ENCODE measurements at regions not wholly inside any gene's neighbourhood (a gene's known extent, or its start where the extent isn't known, plus 50 kb on each side); places are given as distances from the start of the nearest gene placed in this dataset.

GRCh38 chr14:71208702-71209357, 301.6 kb downstream of the PCNX1 start:
- DNase-seq (ENCODE audit: low spot score) (no peak), ATAC-seq (no peak)
- Mint-ChIP-seq H3K4me1 (peaks cover 17% of the 10 kb centered on the region), H3K4me3 (no peak overlapping the region), H3K9me3 (peaks cover 29% of the 10 kb centered on the region), H3K36me3 (peaks cover 13% of the 10 kb centered on the region), H3K27me3 (ENCODE audit: low read depth) (no peaks in the 10 kb centered on the region), H3K27ac (no peak overlapping the region)
- TF ChIP-seq NFE2L1 (CRISPR knock-in tag; IDR thresholded peaks at IDR 0.05) = no peak
- TF ChIP-seq TP53 (CRISPR knock-in tag; IDR thresholded peaks at IDR 0.05) = no peak
- no peak for TF ChIP-seq GTF2I (CRISPR knock-in tag; conservative IDR thresholded peaks at IDR 0.05)
- no peak for TF ChIP-seq ZNF232 (CRISPR knock-in tag; IDR thresholded peaks at IDR 0.05)
- no peak for TF ChIP-seq NR3C1 (CRISPR knock-in tag; conservative IDR thresholded peaks at IDR 0.05; ENCODE audit: low read depth)
- no peak for TF ChIP-seq ZNF396 (CRISPR knock-in tag; IDR thresholded peaks at IDR 0.05; ENCODE audit: borderline replicate concordance)
- no peak for TF ChIP-seq ZNF671 (CRISPR knock-in tag; IDR thresholded peaks at IDR 0.05)
- TF ChIP-seq RELA (CRISPR knock-in tag; IDR thresholded peaks at IDR 0.05; ENCODE audit: borderline replicate concordance) = no peak
- POLR2A ChIA-PET = no interaction called here
- CTCF ChIA-PET = no interaction called here

- DNase-seq (ENCODE audit: low spot score) (no peak), ATAC-seq (no peak)
- TF ChIP-seq RORB (CRISPR knock-in tag; IDR thresholded peaks at IDR 0.05) (no peak), ZNF396 (CRISPR knock-in tag; IDR thresholded peaks at IDR 0.05; ENCODE audit: borderline replicate concordance) (no peak), NFE2L1 (CRISPR knock-in tag; IDR thresholded peaks at IDR 0.05) (no peak), ATF2 (CRISPR knock-in tag; IDR thresholded peaks at IDR 0.05; ENCODE audit: borderline replicate concordance, low read depth) (no peak), PREB (CRISPR knock-in tag; IDR thresholded peaks at IDR 0.05; ENCODE audit: borderline replicate concordance) (no peak), ZNF281 (CRISPR knock-in tag; IDR thresholded peaks at IDR 0.05) (no peak), NFATC4 (CRISPR knock-in tag; IDR thresholded peaks at IDR 0.05) (no peak), MAX (CRISPR knock-in tag; IDR thresholded peaks at IDR 0.05) (no peak), EMX1 (CRISPR knock-in tag; IDR thresholded peaks at IDR 0.05) (no peak), ZNF232 (CRISPR knock-in tag; IDR thresholded peaks at IDR 0.05) (no peak), CBFB (CRISPR knock-in tag; IDR thresholded peaks at IDR 0.05; ENCODE audit: low read depth) (no peak), ZBTB21 (CRISPR knock-in tag; IDR thresholded peaks at IDR 0.05; ENCODE audit: borderline replicate concordance) (no peak)
- Mint-ChIP-seq H3K4me1 (peaks cover 9% of the 10 kb centered on the region), H3K27ac (no peak overlapping the region), H3K4me3 (no peak overlapping the region), H3K36me3 (peaks cover 3% of the 10 kb centered on the region; the same call in 1 of the 2 replicates), H3K27me3 (ENCODE audit: low read depth) (no peaks in the 10 kb centered on the region), H3K9me3 (peaks cover 19% of the 10 kb centered on the region)
- CTCF ChIA-PET = no interaction called here
- POLR2A ChIA-PET = no interaction called here
Measured at GRCh38 chr14:71209888-71210287, 302.6 kb downstream of the PCNX1 start.

GRCh38 chr14:71212093-71212492, 304.8 kb downstream of the PCNX1 start:
- no peak for ATAC-seq
- POLR2A ChIA-PET = interaction anchor here (0.7 kb wide), 1 partner anchor 22 kb away, joined by 3 read pairs; no protein-coding TSS in a partner anchor
- peaks cover 9% of the 10 kb centered on the region for H3K4me1 Mint-ChIP-seq
- no peak for DNase-seq (ENCODE audit: low spot score)
- CTCF ChIA-PET = interaction anchor here (0.6 kb wide), 1 partner anchor 43 kb away, joined by 3 read pairs; no protein-coding TSS in a partner anchor
- no peak overlapping the region for H3K27ac Mint-ChIP-seq
- no peak overlapping the region for H3K4me3 Mint-ChIP-seq
- H3K36me3 Mint-ChIP-seq = peaks cover under 1% of the 10 kb centered on the region; the same call in 1 of the 2 replicates
- peaks cover 19% of the 10 kb centered on the region for H3K9me3 Mint-ChIP-seq
- no peaks in the 10 kb centered on the region for H3K27me3 Mint-ChIP-seq (ENCODE audit: low read depth)
- TF ChIP-seq CBFB (CRISPR knock-in tag; IDR thresholded peaks at IDR 0.05; ENCODE audit: low read depth) (no peak), HMGA2 (CRISPR knock-in tag; IDR thresholded peaks at IDR 0.05) (no peak), E2F5 (CRISPR knock-in tag; IDR thresholded peaks at IDR 0.05) (no peak), PREB (CRISPR knock-in tag; IDR thresholded peaks at IDR 0.05; ENCODE audit: borderline replicate concordance) (no peak), ARID4B (CRISPR knock-in tag; IDR thresholded peaks at IDR 0.05; ENCODE audit: borderline replicate concordance) (no peak)

All from WTC11 (cell line).